H1 (cell line): ENCODE measurements at regions not wholly inside any gene's neighbourhood (a gene's known extent, or its start where the extent isn't known, plus 50 kb on each side); places are given as distances from the start of the nearest gene placed in this dataset.

ENCODE experiments used
- CTCF ChIA-PET: fragments of 300-600 bp; sonication (Branson Sonifier 250); formaldehyde crosslinking; loops from one replicate; lab custom pipeline; 2021; ENCODE audit not compliant: partially characterized antibody; lab: Charles Lee
- POLR2A ChIA-PET: fragments of 300-600 bp; sonication (Branson Sonifier 250); formaldehyde crosslinking; loops from one replicate; lab custom pipeline; 2021; ENCODE audit warnings: inconsistent platforms; ENCODE audit not compliant: partially characterized antibody; lab: Charles Lee
- DNase-seq, 2 experiments: peaks; one replicate each; pipeline versions ENCODE4 v3.0.0 to v3.0.0-alpha.2; 2010 to 2022; ENCODE audit warnings: low spot score in 2 of 2, low read depth in 1 of 2, mixed read lengths in 1 of 2
- FAIRE-seq: peaks from 2 replicates; lab custom pipeline; 2011; peaks lifted over from hg19 to GRCh38; lab: Jason Lieb, UNC
- H2AFZ ChIP-seq: 2 replicates; pipeline ENCODE4 v1.8.1; 2012; ENCODE audit warnings: low read length, inconsistent platforms
- H2AK5ac ChIP-seq: 2 replicates; pipeline ENCODE4 v1.6.1; 2013; ENCODE audit warnings: low read depth, low read length
- H2BK120ac ChIP-seq: replicated peaks from 2 replicates; pipeline ENCODE3; 2013; ENCODE audit warnings: low read depth, low read length, inconsistent platforms
- H2BK12ac ChIP-seq: 2 replicates; pipeline ENCODE4 v1.6.1; 2013; ENCODE audit warnings: low read depth, low read length
- H2BK15ac ChIP-seq: 2 replicates; pipeline ENCODE4 v1.6.1; 2013; ENCODE audit warnings: low read length
- H2BK20ac ChIP-seq: 2 replicates; pipeline ENCODE4 v1.6.1; 2013; ENCODE audit warnings: low read length
- H2BK5ac ChIP-seq: 2 replicates; pipeline ENCODE4 v1.6.1; 2013; ENCODE audit warnings: low read depth, low read length
- H3K14ac ChIP-seq: 2 replicates; pipeline ENCODE4 v1.6.1; 2013; ENCODE audit warnings: inconsistent platforms; ENCODE audit not compliant: insufficient read length
- H3K18ac ChIP-seq: 2 replicates; pipeline ENCODE4 v1.6.1; 2013; ENCODE audit warnings: low read length; ENCODE audit errors: extremely low read depth
- H3K23ac ChIP-seq: 2 replicates; pipeline ENCODE4 v1.6.1; 2013; ENCODE audit warnings: inconsistent platforms; ENCODE audit not compliant: insufficient read length
- H3K23me2 ChIP-seq: 2 replicates; pipeline ENCODE4 v1.6.1; 2013; ENCODE audit warnings: low read depth, low read length
- H3K27ac ChIP-seq: 2 replicates; pipeline ENCODE4 v1.6.1; 2011; ENCODE audit warnings: low read depth, low read length, inconsistent platforms
- H3K27me3 ChIP-seq, 4 experiments: replicated peaks in 1 of 4; 1 replicate in 1 of 4; 2 replicates in 3 of 4; pipeline versions ENCODE4 v1.6.1 to v1.8.1; 2011 to 2013; ENCODE audit warnings: low read length in 3 of 4, mild to moderate bottlenecking in 3 of 4, inconsistent platforms in 2 of 4, mixed read lengths in 2 of 4, moderate library complexity in 1 of 4; ENCODE audit not compliant: control insufficient read depth in 3 of 4, insufficient read depth in 3 of 4; ENCODE audit errors: extremely low read depth in 1 of 4
- H3K36me3 ChIP-seq, 4 experiments: 2 replicates each; pipeline versions ENCODE4 v1.6.1 to v1.8.1; 2011 to 2013; ENCODE audit warnings: mild to moderate bottlenecking in 4 of 4, low read length in 3 of 4, moderate library complexity in 2 of 4, control low read depth in 1 of 4, inconsistent platforms in 1 of 4; ENCODE audit not compliant: insufficient read depth in 4 of 4, control insufficient read depth in 2 of 4
- H3K4ac ChIP-seq: replicated peaks from 2 replicates; pipeline ENCODE3; 2013; ENCODE audit warnings: low read length, low read depth, mixed read lengths, inconsistent platforms; ENCODE audit not compliant: insufficient read length
- H3K4me1 ChIP-seq, 4 experiments: replicated peaks in 1 of 4; 1 replicate in 1 of 4; 2 replicates in 3 of 4; pipeline versions ENCODE4 v1.6.1 to v1.8.1; 2011 to 2013; ENCODE audit warnings: low read length in 3 of 4, inconsistent platforms in 2 of 4, mixed read lengths in 1 of 4; ENCODE audit not compliant: insufficient read depth in 4 of 4, control insufficient read depth in 3 of 4
- H3K4me2 ChIP-seq, 2 experiments: 2 replicates each; pipeline versions ENCODE4 v1.6.1 to v1.8.1; 2011 to 2013; ENCODE audit warnings: low read depth in 2 of 2, low read length in 2 of 2, control low read depth in 1 of 2, inconsistent platforms in 1 of 2, mild to moderate bottlenecking in 1 of 2; ENCODE audit not compliant: insufficient read depth in 1 of 2
- H3K4me3 ChIP-seq, 4 experiments: fragments of 200-600, 300-600 bp in 1 of 4; sonication (generic), shearing (Covaris generic), sonication (Bioruptor Twin) in 1 of 4; 2 replicates each; pipeline versions ENCODE4 v1.5.1 to v1.8.1; 2011 to 2016; ENCODE audit warnings: low read length in 4 of 4, low read depth in 3 of 4, control low read depth in 2 of 4, inconsistent platforms in 2 of 4, mild to moderate bottlenecking in 2 of 4, mixed read lengths in 1 of 4, moderate library complexity in 1 of 4; ENCODE audit not compliant: insufficient read depth in 2 of 4; ENCODE audit errors: extremely low read depth in 1 of 4
- H3K56ac ChIP-seq: replicated peaks from 2 replicates; pipeline ENCODE3; 2013; ENCODE audit warnings: low read depth, mild to moderate bottlenecking, mixed read lengths, low read length, inconsistent platforms; ENCODE audit not compliant: insufficient read length
- H3K79me1 ChIP-seq: 2 replicates; pipeline ENCODE4 v1.6.1; 2013; ENCODE audit warnings: low read depth, low read length, control low read depth
- H3K79me2 ChIP-seq, 2 experiments: 2 replicates each; pipeline versions ENCODE4 v1.6.1 to v1.8.1; 2012 to 2013; ENCODE audit warnings: low read length in 2 of 2, mild to moderate bottlenecking in 2 of 2, inconsistent platforms in 1 of 2; ENCODE audit not compliant: insufficient read depth in 2 of 2, control insufficient read depth in 1 of 2
- H3K9ac ChIP-seq, 4 experiments: replicated peaks in 1 of 4; 1 replicate in 1 of 4; 2 replicates in 3 of 4; pipeline versions ENCODE4 v1.6.1 to v1.8.1; 2011 to 2013; ENCODE audit warnings: low read depth in 3 of 4, low read length in 3 of 4, control low read depth in 2 of 4, mild to moderate bottlenecking in 2 of 4, moderate library complexity in 2 of 4, inconsistent platforms in 1 of 4; ENCODE audit errors: extremely low read depth in 1 of 4
- H3K9me3 ChIP-seq, 2 experiments: 2 replicates each; pipeline versions ENCODE4 v1.6.1 to v1.8.1; 2012 to 2013; ENCODE audit warnings: mild to moderate bottlenecking in 2 of 2, moderate library complexity in 2 of 2, control low read depth in 1 of 2, inconsistent platforms in 1 of 2, low read depth in 1 of 2, low read length in 1 of 2, mixed read lengths in 1 of 2; ENCODE audit not compliant: insufficient read depth in 2 of 2
- H4K20me1 ChIP-seq, 2 experiments: replicated peaks in 1 of 2; 2 replicates each; pipeline versions ENCODE3 to v1.8.1; 2011 to 2013; ENCODE audit warnings: inconsistent platforms in 2 of 2, low read length in 2 of 2, mild to moderate bottlenecking in 1 of 2; ENCODE audit not compliant: insufficient read depth in 2 of 2, control insufficient read depth in 1 of 2
- H4K5ac ChIP-seq: 2 replicates; pipeline ENCODE4 v1.6.1; 2013; ENCODE audit warnings: low read length, low read depth, mixed read lengths, inconsistent platforms; ENCODE audit not compliant: insufficient read length
- H4K8ac ChIP-seq: 2 replicates; pipeline ENCODE4 v1.8.0; 2013; ENCODE audit warnings: mild to moderate bottlenecking, moderate library complexity, low read length, inconsistent platforms; ENCODE audit not compliant: insufficient read depth; ENCODE audit errors: extremely low read depth
- H4K91ac ChIP-seq: replicated peaks from 2 replicates; pipeline ENCODE3; 2013; ENCODE audit warnings: low read length, mixed read lengths, inconsistent platforms; ENCODE audit not compliant: insufficient read length
- BACH1 ChIP-seq: IDR thresholded peaks from 2 replicates; pipeline ENCODE4 v1.6.1; 2012; ENCODE audit warnings: low read length, improper control_type of control experiment
- CBX8 ChIP-seq: fragments of 300-800, 300-1000 bp; sonication (generic); IDR thresholded peaks from 2 replicates; pipeline ENCODE4 v1.7.1; 2016; ENCODE audit warnings: low read depth, low read length, borderline replicate concordance
- CEBPB ChIP-seq: IDR thresholded peaks from 2 replicates; pipeline ENCODE4 v1.6.1; 2012; ENCODE audit warnings: low read depth, low read length
- HDAC6 ChIP-seq: IDR thresholded peaks from one replicate; pipeline ENCODE4 v1.7.1; 2012; ENCODE audit warnings: low read depth, mild to moderate bottlenecking, inconsistent platforms, low read length, moderate library complexity
- WGBS, 2 experiments: shearing (Covaris generic) in 1 of 2; methylation state at CpG; one replicate each; pipeline versions ENCODE4 v1.1.6 to v1.1.7; 2013 to 2015; ENCODE audit warnings: low lambda C conversion rate in 2 of 2, mixed read lengths in 2 of 2, inconsistent platforms in 1 of 2, low coverage in 1 of 2, missing lambda C conversion rate in 1 of 2; ENCODE audit not compliant: insufficient replicate concordance in 2 of 2, insufficient coverage in 1 of 2, insufficient read length in 1 of 2; ENCODE audit errors: extremely low coverage in 1 of 2, missing lambda C conversion rate in 1 of 2; 5-methylcytosine and 5-hydroxymethylcytosine counted together

GRCh38 chr21:15638856-15639549 is 90.8 kb upstream of the USP25 start:
- Histone ChIP-seq H3K36me3 (no peaks in the 10 kb centered on the region), H2BK5ac (no peak overlapping the region), H3K18ac (no peak overlapping the region), H4K91ac (no peak overlapping the region), H3K27me3 (no peaks in the 10 kb centered on the region), H2AFZ (0 out of 2 replicates have a peak overlapping the region, but pooled peaks have one; percentile 17), H3K79me1 (no peaks in the 10 kb centered on the region), H4K5ac (no peak overlapping the region), H3K4ac (no peak overlapping the region), H3K4me1 (no peaks in the 10 kb centered on the region), H3K9ac (no peak overlapping the region), H3K56ac (no peak overlapping the region), H3K4me3 (no peak overlapping the region), H3K4me2 (no peak overlapping the region), H2BK120ac (peak overlapping the region; percentile 49), H2AK5ac (no peak overlapping the region), H4K20me1 (no peaks in the 10 kb centered on the region), H3K79me2 (no peaks in the 10 kb centered on the region), H3K23ac (no peak overlapping the region), H3K14ac (no peak overlapping the region), H2BK12ac (no peak overlapping the region), H4K8ac (no peak overlapping the region), H3K9me3 (no peaks in the 10 kb centered on the region), H2BK15ac (no peak overlapping the region), H3K23me2 (no peaks in the 10 kb centered on the region), H3K27ac (no peak overlapping the region), H2BK20ac (no peak overlapping the region)
- ChIA-PET CTCF (interaction anchor here (0.5 kb wide), 1 partner anchor 14 kb away, joined by 3 read pairs; no protein-coding TSS in a partner anchor), POLR2A (no interaction called here)
- DNase-seq (no peak), FAIRE-seq (no peak)
- WGBS, 2 experiments: 92% methylated on average over 8 of the region's 8 CpGs; no CpG with 5 or more reads in 1 of the 2 experiments
- no peak for TF ChIP-seq CBX8
- TF ChIP-seq HDAC6: no peak
- no peak for TF ChIP-seq BACH1
- TF ChIP-seq CEBPB: peak; percentile 50; the same call in 1 of the 2 replicates
